ENCODE measurements at regions not wholly inside any gene's neighbourhood (a gene's known extent, or its start where the extent isn't known, plus 50 kb on each side); places are given as distances from the start of the nearest gene placed in this dataset.

DNA sequence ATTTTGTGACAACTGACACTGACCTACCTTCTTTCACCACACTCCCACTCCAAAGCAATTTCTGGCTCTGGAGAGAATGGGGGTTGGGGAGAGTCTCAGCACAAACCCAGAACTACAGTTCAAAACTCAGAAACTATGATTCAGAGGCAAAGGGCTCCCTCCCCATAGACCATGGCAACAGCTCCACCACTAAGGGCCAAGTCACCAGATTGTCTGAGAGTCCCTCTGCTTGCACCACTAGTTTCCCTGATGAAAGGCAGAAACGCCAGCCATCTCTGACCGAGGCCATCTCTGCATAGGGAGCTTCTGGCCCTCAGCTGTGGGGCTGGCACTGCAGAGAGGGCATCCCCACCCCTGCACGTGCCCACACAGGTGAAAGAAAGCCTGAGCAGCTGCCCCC lies 112.4 kb upstream of the VSTM2B start:
- H2AFZ ChIP-seq (ENCODE audit: low read depth, low read length, poor library complexity, severe bottlenecking): no peak overlapping the region
- no peaks in the 10 kb centered on the region for H3K36me3 ChIP-seq (ENCODE audit: control insufficient read depth in 1 of 2, insufficient read depth in 2 of 2, low read length in 2 of 2)
- CTCF ChIA-PET: no interaction called here
- no peaks in the 10 kb centered on the region for H3K4me1 ChIP-seq (ENCODE audit: control insufficient read depth in 1 of 2, insufficient read depth in 2 of 2, low read length in 2 of 2)
- H3K4me2 ChIP-seq (ENCODE audit: low read length): no peak overlapping the region
- no peaks in the 10 kb centered on the region for H3K9me2 ChIP-seq (ENCODE audit: insufficient read depth)
- no peaks in the 10 kb centered on the region for H3K79me2 ChIP-seq (ENCODE audit: insufficient read depth, low read length)
- no peak overlapping the region for H3K27ac ChIP-seq (ENCODE audit: low read depth, low read length)
- no peaks in the 10 kb centered on the region for H3K9me3 ChIP-seq (ENCODE audit: control insufficient read depth in 1 of 2, insufficient read depth in 1 of 2, low read depth in 1 of 2, low read length in 2 of 2)
- no peak overlapping the region for H3K9ac ChIP-seq (ENCODE audit: low read length)
- intact Hi-C loops (cut with micrococcal nuclease): no loop called here
- POLR2A ChIA-PET: no interaction called here
- ATAC-seq (no peak), DNase-seq (ENCODE audit: low read depth, low spot score) (no peak)
- H3K27me3 ChIP-seq (ENCODE audit: insufficient read depth, low read length): peaks cover 8% of the 10 kb centered on the region; the same call in 1 of the 2 replicates
- no TSS peak for BruUV-seq (replicated peaks)
- RAD21 ChIA-PET (ENCODE audit: low non-redundant PET in 1 of 2, low total read pairs in 2 of 2, uncharacterized antibody in 2 of 2, unreplicated experiment in 2 of 2): no interaction called here
- TF ChIP-seq ZNF274 (IDR thresholded peaks at IDR 0.05; ENCODE audit: low read depth, low read length): no peak
- TF ChIP-seq, protein P1, sequence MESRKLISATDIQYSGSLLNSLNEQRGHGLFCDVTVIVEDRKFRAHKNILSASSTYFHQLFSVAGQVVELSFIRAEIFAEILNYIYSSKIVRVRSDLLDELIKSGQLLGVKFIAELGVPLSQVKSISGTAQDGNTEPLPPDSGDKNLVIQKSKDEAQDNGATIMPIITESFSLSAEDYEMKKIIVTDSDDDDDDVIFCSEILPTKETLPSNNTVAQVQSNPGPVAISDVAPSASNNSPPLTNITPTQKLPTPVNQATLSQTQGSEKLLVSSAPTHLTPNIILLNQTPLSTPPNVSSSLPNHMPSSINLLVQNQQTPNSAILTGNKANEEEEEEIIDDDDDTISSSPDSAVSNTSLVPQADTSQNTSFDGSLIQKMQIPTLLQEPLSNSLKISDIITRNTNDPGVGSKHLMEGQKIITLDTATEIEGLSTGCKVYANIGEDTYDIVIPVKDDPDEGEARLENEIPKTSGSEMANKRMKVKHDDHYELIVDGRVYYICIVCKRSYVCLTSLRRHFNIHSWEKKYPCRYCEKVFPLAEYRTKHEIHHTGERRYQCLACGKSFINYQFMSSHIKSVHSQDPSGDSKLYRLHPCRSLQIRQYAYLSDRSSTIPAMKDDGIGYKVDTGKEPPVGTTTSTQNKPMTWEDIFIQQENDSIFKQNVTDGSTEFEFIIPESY (IDR thresholded peaks at IDR 0.05; ENCODE audit: extremely low read depth, insufficient replicate concordance, low read length): no peak
- TF ChIP-seq, protein P2, sequence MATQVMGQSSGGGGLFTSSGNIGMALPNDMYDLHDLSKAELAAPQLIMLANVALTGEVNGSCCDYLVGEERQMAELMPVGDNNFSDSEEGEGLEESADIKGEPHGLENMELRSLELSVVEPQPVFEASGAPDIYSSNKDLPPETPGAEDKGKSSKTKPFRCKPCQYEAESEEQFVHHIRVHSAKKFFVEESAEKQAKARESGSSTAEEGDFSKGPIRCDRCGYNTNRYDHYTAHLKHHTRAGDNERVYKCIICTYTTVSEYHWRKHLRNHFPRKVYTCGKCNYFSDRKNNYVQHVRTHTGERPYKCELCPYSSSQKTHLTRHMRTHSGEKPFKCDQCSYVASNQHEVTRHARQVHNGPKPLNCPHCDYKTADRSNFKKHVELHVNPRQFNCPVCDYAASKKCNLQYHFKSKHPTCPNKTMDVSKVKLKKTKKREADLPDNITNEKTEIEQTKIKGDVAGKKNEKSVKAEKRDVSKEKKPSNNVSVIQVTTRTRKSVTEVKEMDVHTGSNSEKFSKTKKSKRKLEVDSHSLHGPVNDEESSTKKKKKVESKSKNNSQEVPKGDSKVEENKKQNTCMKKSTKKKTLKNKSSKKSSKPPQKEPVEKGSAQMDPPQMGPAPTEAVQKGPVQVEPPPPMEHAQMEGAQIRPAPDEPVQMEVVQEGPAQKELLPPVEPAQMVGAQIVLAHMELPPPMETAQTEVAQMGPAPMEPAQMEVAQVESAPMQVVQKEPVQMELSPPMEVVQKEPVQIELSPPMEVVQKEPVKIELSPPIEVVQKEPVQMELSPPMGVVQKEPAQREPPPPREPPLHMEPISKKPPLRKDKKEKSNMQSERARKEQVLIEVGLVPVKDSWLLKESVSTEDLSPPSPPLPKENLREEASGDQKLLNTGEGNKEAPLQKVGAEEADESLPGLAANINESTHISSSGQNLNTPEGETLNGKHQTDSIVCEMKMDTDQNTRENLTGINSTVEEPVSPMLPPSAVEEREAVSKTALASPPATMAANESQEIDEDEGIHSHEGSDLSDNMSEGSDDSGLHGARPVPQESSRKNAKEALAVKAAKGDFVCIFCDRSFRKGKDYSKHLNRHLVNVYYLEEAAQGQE (IDR thresholded peaks at IDR 0.05; ENCODE audit: low read depth): no peak
- TF ChIP-seq EGR1 (IDR thresholded peaks at IDR 0.05; ENCODE audit: low read depth): no peak
- TF ChIP-seq CBX3 (IDR thresholded peaks at IDR 0.05; ENCODE audit: low read depth): no peak
- no peak for TF ChIP-seq TCF7L2 (IDR thresholded peaks at IDR 0.05; ENCODE audit: borderline replicate concordance, extremely low read depth, insufficient read depth, insufficient read length)
- TF ChIP-seq POLR2A (IDR thresholded peaks at IDR 0.05; ENCODE audit: borderline replicate concordance, extremely low read depth, insufficient read depth, insufficient read length): no peak
- TF ChIP-seq EZH2phosphoT487 (IDR thresholded peaks at IDR 0.05; ENCODE audit: borderline replicate concordance): no peak
- TF ChIP-seq, protein P3, sequence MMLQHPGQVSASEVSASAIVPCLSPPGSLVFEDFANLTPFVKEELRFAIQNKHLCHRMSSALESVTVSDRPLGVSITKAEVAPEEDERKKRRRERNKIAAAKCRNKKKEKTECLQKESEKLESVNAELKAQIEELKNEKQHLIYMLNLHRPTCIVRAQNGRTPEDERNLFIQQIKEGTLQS (IDR thresholded peaks at IDR 0.05): no peak
- no peak for TF ChIP-seq SP1 (IDR thresholded peaks at IDR 0.05; ENCODE audit: low read depth)
- TF ChIP-seq ELF1 (IDR thresholded peaks at IDR 0.05; ENCODE audit: borderline replicate concordance, low read depth): no peak
- TF ChIP-seq RAD21 (IDR thresholded peaks at IDR 0.05; ENCODE audit: low read depth): no peak
- TF ChIP-seq, protein P4, sequence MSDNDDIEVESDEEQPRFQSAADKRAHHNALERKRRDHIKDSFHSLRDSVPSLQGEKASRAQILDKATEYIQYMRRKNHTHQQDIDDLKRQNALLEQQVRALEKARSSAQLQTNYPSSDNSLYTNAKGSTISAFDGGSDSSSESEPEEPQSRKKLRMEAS (IDR thresholded peaks at IDR 0.05): no peak
- no peak for TF ChIP-seq EZH2 (IDR thresholded peaks at IDR 0.05)
- no peak for TF ChIP-seq CEBPB (IDR thresholded peaks at IDR 0.05; ENCODE audit: low read depth)
- no peaks in the 10 kb centered on the region for H4K20me1 ChIP-seq (ENCODE audit: insufficient read depth)
- no peak overlapping the region for H3K4me3 ChIP-seq (replicated peaks in 1 of 2; ENCODE audit: low read depth in 1 of 2, low read length in 2 of 2)
